HCT116 (cell line): ENCODE measurements at regions not wholly inside any gene's neighbourhood (a gene's known extent, or its start where the extent isn't known, plus 50 kb on each side); places are given as distances from the start of the nearest gene placed in this dataset.

Experiments used
- ATAC-seq: fragments of 200-7000 bp; cut with Tn5 transposase; 2 replicates; pipeline ENCODE4 v1.9.1; 2020; ENCODE audit warnings: mild to moderate bottlenecking, moderate library complexity
- BruUV-seq: library from RNA; stranded (reverse); fragments of 400-500 nt; replicated peaks from 2 replicates; lab custom pipeline; 2021; lab: Mats Ljungman, UMichigan
- CTCF ChIA-PET: fragments of 300-600 bp; sonication (Branson Sonifier 250); formaldehyde crosslinking; loops from one replicate; lab custom pipeline; 2021; ENCODE audit warnings: antibody characterized with exemption; lab: Charles Lee
- POLR2A ChIA-PET: fragments of 300-600, 350-600 bp; sonication (Branson Sonifier 250); formaldehyde crosslinking; loops from one replicate; lab custom pipeline; 2021; ENCODE audit warnings: antibody characterized with exemption; lab: Charles Lee
- RAD21 ChIA-PET, 2 experiments: fragments of 300-600 bp; sonication (Branson Sonifier 250); formaldehyde crosslinking; loops; one replicate each; lab custom pipeline; 2023; ENCODE audit warnings: low total read pairs in 2 of 2; ENCODE audit not compliant: uncharacterized antibody in 2 of 2, unreplicated experiment in 2 of 2, low non-redundant PET in 1 of 2; lab: Charles Lee
- DNase-seq: peaks from one replicate; pipeline ENCODE4 v3.0.0-alpha.2; 2010; ENCODE audit warnings: low read depth, low spot score
- H2AFZ ChIP-seq: fragments of 200-600 bp; shearing (Covaris generic), sonication (generic); 2 replicates; pipeline ENCODE4 v1.6.1; 2017; ENCODE audit warnings: low read depth, mixed run types, mixed read lengths, antibody characterized with exemption, low read length; ENCODE audit not compliant: poor library complexity, severe bottlenecking
- H3K27ac ChIP-seq: 2 replicates; pipeline ENCODE4 v1.5.1; 2012; ENCODE audit warnings: low read depth, low read length
- H3K27me3 ChIP-seq: fragments of 200-600 bp; sonication (generic); 2 replicates; pipeline ENCODE4 v1.6.1; 2016; ENCODE audit warnings: mixed run types, low read length, mixed read lengths; ENCODE audit not compliant: insufficient read depth
- H3K36me3 ChIP-seq, 2 experiments: fragments of 200-500 bp in 1 of 2; fragments of 200-600 bp in 1 of 2; sonication (Bioruptor generic) in 1 of 2; sonication (generic) in 1 of 2; 2 replicates each; pipeline versions ENCODE4 v1.5.1 to v1.6.1; 2014 to 2016; ENCODE audit warnings: low read length in 2 of 2, inconsistent platforms in 1 of 2, mixed read lengths in 1 of 2, mixed run types in 1 of 2; ENCODE audit not compliant: insufficient read depth in 2 of 2, control insufficient read depth in 1 of 2
- H3K4me1 ChIP-seq, 2 experiments: fragments of 200-600 bp in 1 of 2; sonication (generic) in 1 of 2; 2 replicates each; pipeline versions ENCODE4 v1.5.1 to v1.6.1; 2012 to 2017; ENCODE audit warnings: low read length in 2 of 2, inconsistent platforms in 1 of 2, mild to moderate bottlenecking in 1 of 2, mixed read lengths in 1 of 2, mixed run types in 1 of 2, moderate library complexity in 1 of 2; ENCODE audit not compliant: insufficient read depth in 2 of 2, control insufficient read depth in 1 of 2
- H3K4me2 ChIP-seq: fragments of 200-600 bp; sonication (generic); 2 replicates; pipeline ENCODE4 v1.6.1; 2017; ENCODE audit warnings: mixed run types, low read length, mixed read lengths
- H3K4me3 ChIP-seq, 2 experiments: fragments of 200-600 bp in 1 of 2; sonication (generic) in 1 of 2; replicated peaks in 1 of 2; 2 replicates each; pipeline ENCODE4 v1.5.1; 2011 to 2016; ENCODE audit warnings: low read length in 2 of 2, control low read depth in 1 of 2, low read depth in 1 of 2, mild to moderate bottlenecking in 1 of 2, mixed read lengths in 1 of 2, mixed run types in 1 of 2
- H3K79me2 ChIP-seq: fragments of 200-600 bp; sonication (generic); 2 replicates; pipeline ENCODE4 v1.6.1; 2017; ENCODE audit warnings: mild to moderate bottlenecking, mixed run types, low read length, moderate library complexity, mixed read lengths; ENCODE audit not compliant: insufficient read depth
- H3K9ac ChIP-seq: fragments of 200-600 bp; sonication (generic); 2 replicates; pipeline ENCODE4 v1.6.1; 2016; ENCODE audit warnings: low read length, mixed read lengths
- H3K9me2 ChIP-seq: fragments of 200-600 bp; sonication (generic), shearing (Covaris generic); 2 replicates; pipeline ENCODE4 v1.6.1; 2017; ENCODE audit warnings: mixed run types, mild to moderate bottlenecking, moderate library complexity; ENCODE audit not compliant: insufficient read depth
- H3K9me3 ChIP-seq, 2 experiments: fragments of 200-500 bp in 1 of 2; fragments of 200-600 bp in 1 of 2; sonication (Bioruptor generic) in 1 of 2; sonication (generic) in 1 of 2; 2 replicates each; pipeline ENCODE4 v1.6.1; 2014 to 2017; ENCODE audit warnings: low read length in 2 of 2, mixed read lengths in 2 of 2, inconsistent platforms in 1 of 2, low read depth in 1 of 2, mild to moderate bottlenecking in 1 of 2, mixed run types in 1 of 2, moderate library complexity in 1 of 2; ENCODE audit not compliant: control insufficient read depth in 1 of 2, insufficient read depth in 1 of 2
- H4K20me1 ChIP-seq: fragments of 200-600 bp; sonication (generic), shearing (Covaris generic); 2 replicates; pipeline ENCODE4 v1.6.1; 2017; ENCODE audit warnings: mixed run types, mild to moderate bottlenecking, moderate library complexity; ENCODE audit not compliant: insufficient read depth
- ATF3 ChIP-seq: IDR thresholded peaks from 2 replicates; pipeline ENCODE4 v1.6.1; 2012
- CBX3 ChIP-seq: IDR thresholded peaks from 2 replicates; pipeline ENCODE4 v1.6.1; 2012; ENCODE audit warnings: low read depth
- CEBPB ChIP-seq: IDR thresholded peaks from 2 replicates; pipeline ENCODE4 v1.6.1; 2012; ENCODE audit warnings: low read depth
- EGR1 ChIP-seq: IDR thresholded peaks from 2 replicates; pipeline ENCODE4 v1.6.1; 2012; ENCODE audit warnings: low read depth
- ELF1 ChIP-seq: IDR thresholded peaks from 2 replicates; pipeline ENCODE4 v1.6.1; 2012; ENCODE audit warnings: low read depth, borderline replicate concordance
- EZH2 ChIP-seq: fragments of 200-600 bp; sonication (generic); IDR thresholded peaks from 2 replicates; pipeline ENCODE4 v1.6.1; 2017; ENCODE audit warnings: antibody characterized with exemption, mixed run types
- EZH2phosphoT487 ChIP-seq: fragments of 200-600 bp; IDR thresholded peaks from 2 replicates; pipeline ENCODE4 v1.6.1; 2018; ENCODE audit warnings: antibody characterized with exemption, borderline replicate concordance
- FOSL1 ChIP-seq: IDR thresholded peaks from 2 replicates; pipeline ENCODE4 v1.6.1; 2012; ENCODE audit warnings: low read depth
- JUND ChIP-seq: IDR thresholded peaks from 2 replicates; pipeline ENCODE4 v1.6.1; 2012
- MAX ChIP-seq: IDR thresholded peaks from 2 replicates; pipeline ENCODE4 v1.6.1; 2012
- POLR2A ChIP-seq: IDR thresholded peaks from 2 replicates; pipeline ENCODE4 v1.7.0; 2011; ENCODE audit warnings: borderline replicate concordance; ENCODE audit not compliant: insufficient read depth, insufficient read length; ENCODE audit errors: extremely low read depth
- POLR2AphosphoS5 ChIP-seq: IDR thresholded peaks from 2 replicates; pipeline ENCODE4 v1.6.1; 2011; ENCODE audit warnings: mild to moderate bottlenecking, low read depth, low read length, moderate library complexity
- RAD21 ChIP-seq: IDR thresholded peaks from 2 replicates; pipeline ENCODE4 v1.6.1; 2012; ENCODE audit warnings: low read depth, mild to moderate bottlenecking
- REST ChIP-seq: IDR thresholded peaks from 2 replicates; pipeline ENCODE4 v1.6.1; 2012; ENCODE audit warnings: low read depth
- SIN3A ChIP-seq: IDR thresholded peaks from 2 replicates; pipeline ENCODE4 v1.6.1; 2012; ENCODE audit warnings: low read depth
- SRF ChIP-seq: IDR thresholded peaks from 2 replicates; pipeline ENCODE4 v1.6.1; 2012; ENCODE audit warnings: low read depth
- TCF7L2 ChIP-seq: IDR thresholded peaks from 2 replicates; pipeline ENCODE4 v1.7.0; 2011; ENCODE audit warnings: borderline replicate concordance, inconsistent platforms; ENCODE audit not compliant: insufficient read depth, insufficient read length; ENCODE audit errors: extremely low read depth
- YY1 ChIP-seq: IDR thresholded peaks from 2 replicates; pipeline ENCODE4 v1.6.1; 2011; ENCODE audit warnings: low read length, low read depth, moderate library complexity, mild to moderate bottlenecking; ENCODE audit not compliant: insufficient replicate concordance; ENCODE audit errors: extremely low read depth
- ZFX ChIP-seq: fragments of 450-650 bp; IDR thresholded peaks from 2 replicates; pipeline ENCODE4 v1.6.1; 2017
- intact Hi-C: fragments of 100-400 bp; cut with micrococcal nuclease; formaldehyde crosslinking; loops from 2 replicates; pipeline ENCODE4 v1.10.0; 2022

DNA sequence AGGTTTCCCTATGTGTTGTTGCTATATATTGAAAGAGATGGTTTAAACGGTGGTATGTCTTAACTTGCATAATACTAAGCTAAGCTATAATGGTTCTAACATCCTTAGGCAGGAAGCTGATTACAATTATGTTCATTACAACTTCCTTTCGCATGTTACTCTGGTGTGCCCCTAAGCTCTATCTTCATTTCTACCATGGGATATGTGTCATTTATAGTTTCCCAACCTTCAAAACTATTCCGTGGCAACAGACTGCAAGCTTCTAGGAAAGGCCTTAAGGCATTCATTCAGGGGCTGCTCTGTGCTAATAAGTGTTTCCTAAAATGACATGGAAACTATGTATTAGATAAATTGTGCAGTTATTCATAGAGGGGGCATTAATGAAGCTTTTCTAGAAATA is 294.6 kb downstream of the GXYLT1 start:
- Histone ChIP-seq H3K27ac (no peak overlapping the region), H4K20me1 (no peaks in the 10 kb centered on the region), H3K36me3 (no peaks in the 10 kb centered on the region), H3K4me3 (no peak overlapping the region), H3K4me1 (no peaks in the 10 kb centered on the region), H3K9me3 (no peaks in the 10 kb centered on the region), H3K27me3 (no peaks in the 10 kb centered on the region), H3K9ac (no peak overlapping the region), H2AFZ (no peak overlapping the region), H3K9me2 (no peaks in the 10 kb centered on the region), H3K79me2 (no peaks in the 10 kb centered on the region), H3K4me2 (no peak overlapping the region)
- TF ChIP-seq ELF1 (no peak), RAD21 (no peak), POLR2A (no peak), CEBPB (no peak)
- POLR2A ChIA-PET, result no interaction called here
- DNase-seq (no peak), ATAC-seq (no peak)
- intact Hi-C loops, result no loop called here
- RAD21 ChIA-PET, result no interaction called here
- CTCF ChIA-PET, result no interaction called here
- no TSS peak for BruUV-seq

GRCh38 chr12:41846718-41847117 is 298.0 kb downstream of the GXYLT1 start:
- CTCF ChIA-PET, result no interaction called here
- no peaks in the 10 kb centered on the region for H4K20me1 ChIP-seq
- ATAC-seq, result no peak
- no peaks in the 10 kb centered on the region for H3K9me2 ChIP-seq
- no peak overlapping the region for H3K4me3 ChIP-seq
- DNase-seq, result no peak
- no peak overlapping the region for H2AFZ ChIP-seq
- H3K4me1 ChIP-seq, result no peaks in the 10 kb centered on the region
- no peaks in the 10 kb centered on the region for H3K79me2 ChIP-seq
- no peaks in the 10 kb centered on the region for H3K27me3 ChIP-seq
- TF ChIP-seq EZH2phosphoT487 (no peak), EGR1 (no peak), POLR2AphosphoS5 (no peak), YY1 (no peak), ZFX (no peak), REST (no peak), RAD21 (no peak), MAX (no peak), EZH2 (no peak), CBX3 (no peak), SIN3A (no peak), CEBPB (no peak), SRF (no peak), ATF3 (no peak), ELF1 (no peak), TCF7L2 (no peak), POLR2A (no peak), JUND (no peak), FOSL1 (no peak)
- TF ChIP-seq, all 23 proteins: peak for 0
- H3K4me2 ChIP-seq, result no peak overlapping the region
- no TSS peak for BruUV-seq
- POLR2A ChIA-PET, result no interaction called here
- no peaks in the 10 kb centered on the region for H3K36me3 ChIP-seq
- no peak overlapping the region for H3K27ac ChIP-seq
- H3K9me3 ChIP-seq, result no peaks in the 10 kb centered on the region
- RAD21 ChIA-PET, result no interaction called here
- intact Hi-C loops, result no loop called here
- no peak overlapping the region for H3K9ac ChIP-seq
